ENCODE measurements at regions not wholly inside any gene's neighbourhood (a gene's known extent, or its start where the extent isn't known, plus 50 kb on each side); places are given as distances from the start of the nearest gene placed in this dataset.

DNA sequence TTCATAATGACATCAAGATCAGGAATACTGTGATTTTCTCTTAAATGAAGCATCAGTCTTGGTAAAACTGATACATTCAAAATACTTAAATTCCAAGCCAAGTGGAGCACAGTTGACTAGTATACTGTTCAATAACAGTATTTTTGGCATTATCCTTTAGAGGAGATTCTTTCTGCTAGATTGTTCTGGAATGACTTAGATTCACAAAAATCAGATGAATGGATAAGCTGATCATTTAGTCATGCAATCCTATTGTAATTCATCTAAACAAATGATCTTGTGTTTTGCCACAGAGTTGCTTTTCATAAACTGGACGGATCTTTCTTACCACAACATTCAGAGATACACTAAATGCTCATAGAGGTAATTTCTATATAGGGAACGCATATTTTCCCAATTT is 232.0 kb downstream of the CXXC4 start:
- TF ChIP-seq GATA3 (IDR thresholded peaks at IDR 0.05; ENCODE audit: low read depth, low read length) (no peak), GATA2 (IDR thresholded peaks at IDR 0.05; ENCODE audit: low read depth, low read length) (no peak)

DNA sequence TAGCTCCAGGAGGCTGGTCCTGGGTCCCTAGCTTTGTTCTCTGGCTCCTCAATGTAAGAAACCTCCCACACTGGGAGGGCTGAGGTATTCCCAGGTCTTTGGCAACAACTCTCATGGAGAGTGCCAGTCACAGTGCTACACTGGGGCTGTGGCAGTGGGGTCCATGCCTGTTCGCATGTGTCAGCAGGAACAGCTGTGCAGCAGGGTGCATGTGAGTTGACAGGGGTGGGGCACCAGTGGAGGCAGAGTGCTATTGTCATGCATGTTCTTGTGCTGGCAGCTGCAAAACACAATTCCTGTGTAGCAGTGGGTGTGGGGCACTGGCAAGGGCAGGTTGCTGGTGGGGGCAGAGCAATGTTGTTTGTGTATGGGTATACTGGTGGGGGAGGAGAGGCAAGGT is 246.0 kb downstream of the CXXC4 start:
- TF ChIP-seq GATA2 (IDR thresholded peaks at IDR 0.05; ENCODE audit: low read depth, low read length) = no peak
- TF ChIP-seq GATA3 (IDR thresholded peaks at IDR 0.05; ENCODE audit: low read depth, low read length) = no peak

DNA sequence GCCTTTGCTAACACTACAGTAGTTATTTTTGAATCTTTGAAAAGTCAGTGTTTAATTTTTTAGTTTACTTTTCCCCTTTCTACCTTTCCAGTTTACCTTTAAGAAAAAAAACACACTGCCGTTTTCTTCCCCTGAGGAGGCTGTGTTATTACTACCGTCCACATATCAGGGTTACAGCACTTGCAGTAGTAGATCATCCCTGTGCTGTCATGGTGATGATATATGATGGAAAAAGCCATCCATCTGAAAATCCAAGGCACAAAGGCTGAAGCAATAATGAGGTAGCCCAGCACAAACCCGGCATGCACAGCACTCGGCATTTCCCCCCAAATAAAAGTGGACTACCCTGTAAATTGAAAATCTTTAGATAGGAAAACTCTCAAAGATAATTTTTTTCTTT is 258.7 kb downstream of the CXXC4 start:
- TF ChIP-seq GATA3 (IDR thresholded peaks at IDR 0.05; ENCODE audit: low read depth, low read length) (no peak), GATA2 (IDR thresholded peaks at IDR 0.05; ENCODE audit: low read depth, low read length) (no peak)

DNA sequence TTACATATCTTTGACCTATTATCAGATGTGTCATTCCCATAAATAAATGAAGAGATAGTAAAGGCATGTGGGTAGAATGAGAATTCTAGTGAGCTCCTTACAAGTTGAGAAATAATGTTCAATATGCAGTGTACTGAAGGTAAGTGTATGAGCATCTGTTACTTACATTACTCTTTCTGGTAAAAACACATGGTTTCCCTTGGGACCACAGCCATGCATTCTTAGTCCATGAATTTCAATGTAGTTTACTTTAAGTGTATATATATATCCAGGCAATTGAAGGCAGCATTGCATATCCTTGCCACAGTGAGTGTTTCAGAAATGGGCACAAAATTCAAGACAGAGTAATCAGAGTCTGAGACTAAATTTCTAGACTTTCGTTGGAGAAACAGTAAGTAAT is 277.2 kb downstream of the CXXC4 start:
- TF ChIP-seq GATA2 (IDR thresholded peaks at IDR 0.05; ENCODE audit: low read depth, low read length) (no peak), GATA3 (IDR thresholded peaks at IDR 0.05; ENCODE audit: low read depth, low read length) (no peak)

DNA sequence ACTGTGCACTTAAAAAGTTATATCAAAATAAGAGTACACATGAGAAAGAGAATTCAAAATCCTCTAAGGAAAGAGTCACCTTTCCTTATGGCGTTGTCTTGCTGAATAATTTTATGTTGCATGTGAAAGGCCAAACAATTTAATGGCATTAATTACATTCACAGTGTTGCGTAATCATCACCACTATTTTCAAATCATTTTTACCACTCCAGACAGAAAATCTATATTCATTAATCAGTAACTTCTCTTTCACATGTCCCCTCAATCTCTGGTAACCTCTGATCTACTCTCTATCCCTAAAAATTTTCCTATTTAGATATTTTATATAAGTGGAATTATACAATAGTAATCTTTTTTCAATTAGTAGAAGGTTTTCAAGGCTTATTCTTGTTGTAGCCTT is 283.0 kb downstream of the CXXC4 start:
- TF ChIP-seq GATA3 (IDR thresholded peaks at IDR 0.05; ENCODE audit: low read depth, low read length) (no peak), GATA2 (IDR thresholded peaks at IDR 0.05; ENCODE audit: low read depth, low read length) (no peak)

DNA sequence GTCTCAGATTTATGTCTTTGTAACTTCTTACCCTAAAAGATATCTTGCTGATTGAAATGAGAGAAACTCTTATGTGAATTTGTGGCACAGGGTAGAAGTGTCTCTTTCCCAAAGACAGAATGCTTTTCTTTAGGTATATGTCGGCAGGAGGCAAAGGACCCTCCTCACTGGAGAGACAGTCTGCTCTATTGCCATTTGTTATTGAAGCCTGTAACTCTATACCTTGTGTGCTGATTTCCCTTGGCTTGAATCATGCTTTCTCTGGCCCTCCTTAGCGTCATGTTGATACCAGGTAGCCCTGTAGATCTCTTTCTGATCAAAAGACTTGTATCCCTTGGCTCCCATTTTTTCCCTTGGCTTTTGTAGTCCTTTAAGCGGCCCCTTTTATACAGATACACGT is 284.3 kb downstream of the CXXC4 start:
- TF ChIP-seq GATA3 (IDR thresholded peaks at IDR 0.05; ENCODE audit: low read depth, low read length) (no peak), GATA2 (IDR thresholded peaks at IDR 0.05; ENCODE audit: low read depth, low read length) (no peak)

DNA sequence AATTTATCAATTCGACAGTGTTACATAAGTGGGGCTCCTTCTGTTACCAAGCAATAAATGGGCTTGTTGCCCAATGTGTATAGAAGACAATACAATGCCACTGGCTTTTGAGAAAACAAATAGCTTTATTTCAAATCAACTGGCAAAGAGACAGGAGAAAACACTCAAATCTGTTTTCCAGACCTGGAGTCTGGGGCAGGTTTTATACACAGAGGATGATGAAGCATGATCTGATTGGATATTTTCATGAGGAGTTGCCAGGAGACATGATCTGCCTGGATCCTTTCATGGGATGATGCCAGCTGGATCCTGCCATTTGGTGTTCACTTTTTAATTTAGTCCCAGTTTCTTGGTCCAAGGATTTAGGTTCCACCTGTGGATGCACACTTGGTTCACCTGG is 287.9 kb downstream of the CXXC4 start:
- TF ChIP-seq GATA3 (IDR thresholded peaks at IDR 0.05; ENCODE audit: low read depth, low read length) (no peak), GATA2 (IDR thresholded peaks at IDR 0.05; ENCODE audit: low read depth, low read length) (no peak)

DNA sequence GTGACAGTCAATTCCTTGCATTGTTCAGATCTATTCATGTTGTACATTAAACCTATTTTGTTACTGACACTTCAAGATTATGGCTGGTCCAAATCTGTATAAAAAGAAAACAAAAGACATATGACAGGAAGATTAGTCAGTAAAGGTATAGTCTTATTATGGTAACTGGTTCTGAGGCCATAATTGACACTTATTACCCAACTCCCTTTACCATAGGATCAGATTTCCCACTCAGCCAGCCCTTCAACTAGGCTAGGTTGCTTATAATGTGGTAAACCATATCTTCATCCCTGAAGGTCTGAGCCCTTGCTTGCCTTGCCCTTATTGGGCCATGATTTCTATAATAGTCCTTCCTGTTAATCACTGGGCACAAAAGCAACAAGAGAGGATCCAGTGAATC is 289.6 kb downstream of the CXXC4 start:
- TF ChIP-seq GATA2 (IDR thresholded peaks at IDR 0.05; ENCODE audit: low read depth, low read length) = no peak
- no peak for TF ChIP-seq GATA3 (IDR thresholded peaks at IDR 0.05; ENCODE audit: low read depth, low read length)

DNA sequence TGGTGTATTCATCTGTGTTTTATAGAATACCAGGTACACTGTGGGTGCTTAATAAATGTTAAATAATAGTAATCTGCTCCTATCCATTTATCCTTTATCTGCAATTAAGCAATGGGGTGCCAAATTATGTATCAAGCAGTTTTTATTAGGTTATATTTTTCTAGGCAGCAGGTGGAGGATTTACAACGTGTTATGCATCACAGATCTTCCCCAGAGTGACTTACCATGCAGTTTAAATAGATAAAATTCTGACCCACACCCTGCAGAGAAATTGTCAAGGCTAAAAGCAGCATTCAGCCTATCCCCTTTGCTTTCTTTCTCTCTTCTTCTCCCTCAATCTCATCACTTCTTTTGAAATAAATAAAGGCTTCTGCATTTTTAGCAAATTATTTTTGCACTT is 306.4 kb downstream of the CXXC4 start:
- TF ChIP-seq GATA3 (IDR thresholded peaks at IDR 0.05; ENCODE audit: low read depth, low read length) = no peak
- no peak for TF ChIP-seq GATA2 (IDR thresholded peaks at IDR 0.05; ENCODE audit: low read depth, low read length)

DNA sequence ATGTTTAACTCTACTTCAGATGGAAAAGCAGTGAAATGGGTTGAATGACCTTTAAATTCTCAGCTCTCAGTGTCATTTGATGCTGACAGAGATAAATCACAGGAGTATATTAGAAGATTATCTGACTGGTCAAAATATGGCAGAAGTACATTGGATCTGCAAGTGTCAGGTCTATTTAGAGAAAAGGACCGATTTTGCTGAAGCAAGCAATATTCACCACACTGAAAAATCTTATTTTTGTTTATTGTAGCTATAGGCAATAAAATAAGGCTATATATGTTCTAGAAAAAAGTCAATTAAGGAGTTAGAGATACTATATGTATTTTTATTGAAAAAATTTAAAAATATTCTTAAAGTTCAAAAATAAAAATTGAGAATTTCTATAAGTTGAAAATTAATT is 325.3 kb downstream of the CXXC4 start:
- TF ChIP-seq GATA3 (IDR thresholded peaks at IDR 0.05; ENCODE audit: low read depth, low read length) (no peak), GATA2 (IDR thresholded peaks at IDR 0.05; ENCODE audit: low read depth, low read length) (no peak)

DNA sequence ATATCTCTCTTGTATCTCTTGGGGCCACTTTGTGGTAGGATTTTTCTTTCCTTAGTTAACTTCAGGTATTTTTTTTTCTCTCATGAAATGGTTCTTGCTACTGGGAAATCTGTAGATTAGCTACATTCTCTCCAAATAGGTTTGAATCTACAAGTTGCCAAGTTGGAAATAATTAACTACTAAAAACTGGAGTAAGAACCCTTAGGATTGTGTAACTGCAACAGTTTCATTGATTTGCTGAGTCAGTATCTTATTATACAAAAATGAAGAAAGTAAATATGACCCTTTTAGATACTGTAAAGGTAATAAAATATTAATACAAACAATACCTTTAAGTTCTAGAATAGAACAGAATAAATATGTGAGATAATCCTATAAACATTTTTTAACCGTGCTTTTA is 327.9 kb downstream of the CXXC4 start:
- TF ChIP-seq GATA3 (IDR thresholded peaks at IDR 0.05; ENCODE audit: low read depth, low read length) (no peak), GATA2 (IDR thresholded peaks at IDR 0.05; ENCODE audit: low read depth, low read length) (no peak)

DNA sequence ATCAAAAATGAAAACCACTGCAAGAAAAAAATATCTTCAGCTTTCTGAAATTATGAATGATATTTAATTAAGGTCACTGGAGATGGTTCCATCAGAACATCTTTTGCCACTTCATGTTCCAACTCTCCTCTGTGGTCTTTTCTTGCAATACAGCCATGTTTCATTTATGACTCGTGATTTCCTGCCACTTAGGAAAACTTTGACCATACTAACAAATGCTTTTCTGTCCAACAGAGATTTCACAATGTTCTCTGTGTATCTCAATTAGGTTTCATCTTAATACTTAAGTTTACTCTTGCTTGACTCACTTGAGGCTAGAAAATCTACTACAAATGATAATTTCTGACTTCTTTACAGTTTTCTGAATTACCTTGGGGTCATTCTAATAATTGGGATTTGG is 330.9 kb downstream of the CXXC4 start:
- TF ChIP-seq GATA3 (IDR thresholded peaks at IDR 0.05; ENCODE audit: low read depth, low read length) (no peak), GATA2 (IDR thresholded peaks at IDR 0.05; ENCODE audit: low read depth, low read length) (no peak)

DNA sequence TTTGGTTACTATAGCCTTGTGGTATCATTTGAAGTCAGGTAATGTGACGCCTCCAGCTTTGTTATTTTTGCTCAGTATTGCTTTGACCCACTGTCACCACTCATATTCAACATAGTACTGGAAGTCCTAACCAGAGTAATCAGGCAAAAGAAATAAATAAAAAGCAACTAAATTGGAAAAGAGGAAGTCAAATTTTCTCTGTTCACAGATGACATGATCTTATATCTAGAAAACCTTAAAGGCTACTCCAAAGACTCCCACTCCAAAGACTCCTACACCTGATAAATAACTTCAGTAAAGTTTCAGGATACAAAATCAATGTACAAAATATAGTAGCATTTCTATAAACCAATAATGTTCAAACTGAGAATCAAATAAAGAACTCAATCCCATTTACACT is 348.6 kb downstream of the CXXC4 start:
- TF ChIP-seq GATA3 (IDR thresholded peaks at IDR 0.05; ENCODE audit: low read depth, low read length) (no peak), GATA2 (IDR thresholded peaks at IDR 0.05; ENCODE audit: low read depth, low read length) (no peak)

DNA sequence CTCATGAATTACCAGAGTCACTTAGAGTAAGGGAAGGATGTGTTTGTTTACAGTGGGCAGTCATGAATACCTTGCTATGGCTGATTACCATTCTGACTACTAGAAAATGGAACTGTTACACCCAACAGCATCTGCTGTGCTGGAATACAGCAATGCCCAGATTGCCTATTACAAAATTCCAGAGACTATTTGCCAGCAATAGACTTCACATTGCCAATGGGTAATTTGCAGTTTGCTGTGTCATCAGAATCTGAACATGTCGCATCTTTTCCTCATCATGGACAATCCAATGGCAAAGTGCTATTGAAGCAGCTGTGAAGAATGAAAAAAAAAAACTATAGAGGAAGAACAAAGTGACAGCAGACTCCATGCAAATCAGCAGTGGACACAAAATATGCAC is 356.6 kb downstream of the CXXC4 start:
- no peak for TF ChIP-seq GATA3 (IDR thresholded peaks at IDR 0.05; ENCODE audit: low read depth, low read length)
- TF ChIP-seq GATA2 (IDR thresholded peaks at IDR 0.05; ENCODE audit: low read depth, low read length) = no peak

DNA sequence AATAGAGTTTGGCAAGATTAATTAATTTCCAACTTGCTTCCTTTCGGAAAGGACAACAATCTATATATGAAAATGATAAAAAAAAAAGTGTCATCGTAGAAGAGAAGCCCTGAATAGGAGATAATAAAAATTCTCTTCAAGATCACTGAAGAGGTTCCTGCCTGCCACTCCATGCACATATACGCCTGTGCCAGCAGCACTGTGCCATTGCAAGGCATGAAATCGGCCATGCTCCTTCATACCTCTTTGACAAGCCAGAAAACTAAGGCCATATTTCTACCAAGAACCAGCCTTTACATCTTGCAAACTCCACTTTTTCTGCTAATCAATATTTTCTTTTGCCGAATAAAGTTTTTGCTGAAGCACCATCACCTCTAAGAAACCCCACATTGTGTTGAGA is 365.5 kb downstream of the CXXC4 start:
- TF ChIP-seq GATA3 (IDR thresholded peaks at IDR 0.05; ENCODE audit: low read depth, low read length) = no peak
- TF ChIP-seq GATA2 (IDR thresholded peaks at IDR 0.05; ENCODE audit: low read depth, low read length) = no peak

DNA sequence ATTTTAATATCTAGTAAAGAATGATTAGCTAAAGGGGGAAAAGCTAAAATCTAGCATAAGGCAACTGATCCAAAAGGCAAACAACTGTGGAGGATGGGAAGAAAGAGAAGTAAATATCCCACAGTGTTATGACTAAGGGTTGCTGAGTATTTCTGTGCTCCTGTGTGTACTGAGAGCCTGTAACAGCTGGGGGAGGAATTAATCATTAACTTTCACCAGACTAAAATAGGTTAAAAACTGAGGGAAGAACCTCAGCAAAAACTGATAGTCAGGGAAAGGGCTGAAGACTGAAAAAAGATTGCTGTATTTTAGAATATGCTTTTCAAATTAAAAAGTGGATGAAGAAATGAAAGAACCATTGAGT is 365.9 kb downstream of the CXXC4 start:
- TF ChIP-seq GATA2 (IDR thresholded peaks at IDR 0.05; ENCODE audit: low read depth, low read length) (no peak), GATA3 (IDR thresholded peaks at IDR 0.05; ENCODE audit: low read depth, low read length) (no peak)

All from SH-SY5Y (cell line).